IMR-90 (cell line): ENCODE measurements at regions not wholly inside any gene's neighbourhood (a gene's known extent, or its start where the extent isn't known, plus 50 kb on each side); places are given as distances from the start of the nearest gene placed in this dataset.

ENCODE experiments used
- ATAC-seq: fragments of 200-7000 bp; cut with Tn5 transposase; 2 replicates; pipeline ENCODE4 v1.9.1; 2020; ENCODE audit warnings: low read depth, mild to moderate bottlenecking, moderate library complexity
- BruUV-seq: library from RNA; stranded (reverse); fragments of 400-500 nt; replicated peaks from 2 replicates; lab custom pipeline; 2021; lab: Mats Ljungman, UMichigan
- CTCF ChIA-PET: fragments of 300-600 bp; formaldehyde crosslinking; extraction: SDS; loops from one replicate; lab custom pipeline; 2021; ENCODE audit warnings: antibody characterized with exemption; lab: Yijun Ruan, JAX
- POLR2A ChIA-PET: fragments of 300-600 bp; sonication (Branson Sonifier 250); formaldehyde crosslinking; loops from one replicate; lab custom pipeline; 2022; ENCODE audit warnings: antibody characterized with exemption; ENCODE audit not compliant: unreplicated experiment; lab: Charles Lee
- DNase-seq: peaks from one replicate; pipeline ENCODE4 v3.0.0; 2013
- H2AFZ ChIP-seq: replicated peaks from 2 replicates; pipeline ENCODE3; 2013; ENCODE audit warnings: low read length, mild to moderate bottlenecking; ENCODE audit not compliant: poor library complexity
- H2AK5ac ChIP-seq: 2 replicates; pipeline ENCODE4 v1.6.1; 2013; ENCODE audit warnings: low read depth, low read length, inconsistent platforms
- H2AK9ac ChIP-seq: replicated peaks from 2 replicates; pipeline ENCODE3; 2013; ENCODE audit warnings: mild to moderate bottlenecking, low read depth, low read length, moderate library complexity; ENCODE audit not compliant: poor library complexity
- H2BK120ac ChIP-seq: 2 replicates; pipeline ENCODE4 v1.6.1; 2013; ENCODE audit warnings: low read depth, low read length, inconsistent platforms
- H2BK15ac ChIP-seq: 3 replicates; pipeline ENCODE4 v1.6.1; 2013; ENCODE audit warnings: low read depth, low read length, inconsistent platforms
- H2BK20ac ChIP-seq: 2 replicates; pipeline ENCODE4 v1.6.1; 2013; ENCODE audit warnings: low read depth, mild to moderate bottlenecking, inconsistent platforms, low read length, moderate library complexity
- H2BK5ac ChIP-seq: 2 replicates; pipeline ENCODE4 v1.6.1; 2013; ENCODE audit warnings: mild to moderate bottlenecking, low read depth, low read length, inconsistent platforms; ENCODE audit not compliant: poor library complexity, severe bottlenecking
- H3K14ac ChIP-seq: replicated peaks from 2 replicates; pipeline ENCODE4 v1.6.1; 2013; ENCODE audit warnings: low read depth, low read length, inconsistent platforms
- H3K18ac ChIP-seq: 2 replicates; pipeline ENCODE4 v1.6.1; 2013; ENCODE audit warnings: low read depth, low read length, control low read depth
- H3K23ac ChIP-seq: 2 replicates; pipeline ENCODE4 v1.6.1; 2013; ENCODE audit warnings: low read depth, low read length, inconsistent platforms
- H3K27ac ChIP-seq: 2 replicates; pipeline ENCODE4 v1.5.1; 2013; ENCODE audit warnings: mild to moderate bottlenecking, control low read depth, low read length; ENCODE audit not compliant: insufficient read depth
- H3K27me3 ChIP-seq: 2 replicates; pipeline ENCODE4 v1.6.1; 2013; ENCODE audit warnings: low read length; ENCODE audit not compliant: control insufficient read depth, insufficient read depth
- H3K36me3 ChIP-seq: 2 replicates; pipeline ENCODE4 v1.6.1; 2013; ENCODE audit warnings: low read length, mixed read lengths; ENCODE audit not compliant: control insufficient read depth, insufficient read depth
- H3K4ac ChIP-seq: 2 replicates; pipeline ENCODE4 v1.6.1; 2013; ENCODE audit warnings: low read depth, low read length, inconsistent platforms
- H3K4me1 ChIP-seq: 2 replicates; pipeline ENCODE4 v1.6.1; 2013; ENCODE audit warnings: low read length, mixed read lengths; ENCODE audit not compliant: control insufficient read depth, insufficient read depth
- H3K4me2 ChIP-seq: 2 replicates; pipeline ENCODE4 v1.6.1; 2013; ENCODE audit warnings: low read depth, mild to moderate bottlenecking, control low read depth, low read length, moderate library complexity
- H3K4me3 ChIP-seq: 2 replicates; pipeline ENCODE4 v1.5.1; 2013; ENCODE audit warnings: low read depth, mild to moderate bottlenecking, control low read depth, low read length, moderate library complexity; ENCODE audit not compliant: insufficient read depth
- H3K56ac ChIP-seq: 2 replicates; pipeline ENCODE4 v1.6.1; 2013; ENCODE audit warnings: low read length, inconsistent platforms; ENCODE audit not compliant: insufficient read depth; ENCODE audit errors: extremely low read depth
- H3K79me1 ChIP-seq, 2 experiments: 2 replicates each; pipeline ENCODE4 v1.6.1; 2013; ENCODE audit warnings: low read length in 2 of 2, inconsistent platforms in 1 of 2, low read depth in 1 of 2
- H3K9ac ChIP-seq: 2 replicates; pipeline ENCODE4 v1.6.1; 2013; ENCODE audit warnings: low read depth, low read length, control low read depth
- H3K9me1 ChIP-seq: 2 replicates; pipeline ENCODE4 v1.6.1; 2013; ENCODE audit warnings: low read length, inconsistent platforms; ENCODE audit not compliant: insufficient read depth
- H3K9me3 ChIP-seq: 2 replicates; pipeline ENCODE4 v1.6.1; 2013; ENCODE audit warnings: low read length; ENCODE audit not compliant: control insufficient read depth, insufficient read depth
- H4K20me1 ChIP-seq: 2 replicates; pipeline ENCODE4 v1.6.1; 2013; ENCODE audit warnings: low read length, inconsistent platforms; ENCODE audit not compliant: insufficient read depth
- H4K5ac ChIP-seq: 2 replicates; pipeline ENCODE4 v1.6.1; 2013; ENCODE audit warnings: mild to moderate bottlenecking, low read depth, low read length, control low read depth
- H4K8ac ChIP-seq, 2 experiments: 2 replicates each; pipeline ENCODE4 v1.6.1; 2013; ENCODE audit warnings: low read depth in 2 of 2, low read length in 2 of 2, control low read depth in 1 of 2, inconsistent platforms in 1 of 2
- H4K91ac ChIP-seq: 2 replicates; pipeline ENCODE4 v1.6.1; 2013; ENCODE audit warnings: low read depth, low read length, inconsistent platforms; ENCODE audit not compliant: insufficient read depth
- BHLHE40 ChIP-seq: fragments of 150-350 bp; IDR thresholded peaks from 2 replicates; pipeline ENCODE4 v1.6.1; 2016; ENCODE audit warnings: mild to moderate bottlenecking, low read depth, low read length
- CEBPB ChIP-seq: IDR thresholded peaks from 2 replicates; pipeline ENCODE4 v1.6.1; 2012; ENCODE audit warnings: low read depth, low read length, improper control_type of control experiment
- CHD1 ChIP-seq: IDR thresholded peaks from 2 replicates; pipeline ENCODE4 v1.6.1; 2012; ENCODE audit warnings: low read depth, low read length, improper control_type of control experiment
- ELK1 ChIP-seq: fragments of 150-350 bp; IDR thresholded peaks from 2 replicates; pipeline ENCODE4 v1.6.1; 2016; ENCODE audit warnings: low read depth, mild to moderate bottlenecking, low read length, moderate library complexity, borderline replicate concordance
- FOS ChIP-seq: fragments of 150-350 bp; IDR thresholded peaks from 2 replicates; pipeline ENCODE4 v1.6.1; 2016; ENCODE audit warnings: low read depth, low read length
- MAFK ChIP-seq: IDR thresholded peaks from 2 replicates; pipeline ENCODE4 v1.6.1; 2012; ENCODE audit warnings: low read depth, low read length, improper control_type of control experiment
- MAZ ChIP-seq: IDR thresholded peaks from 2 replicates; pipeline ENCODE4 v1.6.1; 2012; ENCODE audit warnings: low read depth, mild to moderate bottlenecking, low read length, improper control_type of control experiment, moderate library complexity, borderline replicate concordance
- MXI1 ChIP-seq: IDR thresholded peaks from 2 replicates; pipeline ENCODE4 v1.6.1; 2012; ENCODE audit warnings: low read depth, mild to moderate bottlenecking, low read length, moderate library complexity, borderline replicate concordance
- NFE2L2 ChIP-seq: fragments of 150-350 bp; IDR thresholded peaks from 2 replicates; pipeline ENCODE4 v1.6.1; 2016; ENCODE audit warnings: low read depth, mild to moderate bottlenecking, low read length
- POLR2A ChIP-seq: IDR thresholded peaks from 2 replicates; pipeline ENCODE4 v1.6.1; 2012; ENCODE audit warnings: mild to moderate bottlenecking, low read depth, low read length
- RAD21 ChIP-seq: IDR thresholded peaks from 2 replicates; pipeline ENCODE4 v1.6.1; 2012; ENCODE audit warnings: low read length, improper control_type of control experiment
- RCOR1 ChIP-seq: IDR thresholded peaks from 2 replicates; pipeline ENCODE4 v1.6.1; 2012; ENCODE audit warnings: mild to moderate bottlenecking, low read length, improper control_type of control experiment; ENCODE audit not compliant: insufficient replicate concordance
- RFX5 ChIP-seq: IDR thresholded peaks from 2 replicates; pipeline ENCODE4 v1.8.0; 2012; ENCODE audit warnings: low read depth, mild to moderate bottlenecking, low read length, moderate library complexity
- SMC3 ChIP-seq: fragments of 150-350 bp; IDR thresholded peaks from 2 replicates; pipeline ENCODE4 v1.6.1; 2016; ENCODE audit warnings: low read depth, mild to moderate bottlenecking, antibody characterized with exemption, low read length, moderate library complexity
- USF2 ChIP-seq: fragments of 150-350 bp; IDR thresholded peaks from 2 replicates; pipeline ENCODE4 v1.6.1; 2017; ENCODE audit warnings: mild to moderate bottlenecking, antibody characterized with exemption, low read length, low read depth
- WGBS, 2 experiments: methylation state at CpG; one replicate each; pipeline versions ENCODE4 v1.1.5 to v1.1.7; 2013; ENCODE audit warnings: missing lambda C conversion rate in 2 of 2; ENCODE audit not compliant: insufficient read length in 1 of 2; ENCODE audit errors: extremely low coverage in 2 of 2; 5-methylcytosine and 5-hydroxymethylcytosine counted together
- dilution Hi-C: fragments of 300-500 bp; cut with HindIII; formaldehyde crosslinking; loops from one replicate; pipeline ENCODE4 v1.14.3; 2018; ENCODE audit warnings: low sequenced_read_pairs; ENCODE audit not compliant: unreplicated experiment
- in situ Hi-C: fragments of 300-500 bp; cut with MboI; formaldehyde crosslinking; loops from 3 replicates; pipeline ENCODE4 v1.14.3; 2019; ENCODE audit warnings: low sequenced_read_pairs, inconsistent platforms, mixed read lengths
- intact Hi-C: fragments of 100-400 bp; cut with micrococcal nuclease; formaldehyde crosslinking; loops from 2 replicates; pipeline ENCODE4 v1.10.0; 2022
- TF ChIP-seq, protein P1 (sequence below): conservative IDR thresholded peaks from 2 replicates; pipeline ENCODE4 v1.5.1; 2012; ENCODE audit warnings: mild to moderate bottlenecking, low read depth, low read length, improper control_type of control experiment

GRCh38 chr6:140789466-140789865 lies 1343.3 kb upstream of the GJE1 start:
- no peak overlapping the region for H3K18ac ChIP-seq
- no peaks in the 10 kb centered on the region for H3K27me3 ChIP-seq
- no peak overlapping the region for H3K14ac ChIP-seq
- H2BK20ac ChIP-seq = no peak overlapping the region
- no peak overlapping the region for H2BK15ac ChIP-seq
- no TSS peak for BruUV-seq
- no peak overlapping the region for H2BK120ac ChIP-seq
- no peak overlapping the region for H2AK5ac ChIP-seq
- H3K79me1 ChIP-seq = no peaks in the 10 kb centered on the region
- no peak overlapping the region for H2BK5ac ChIP-seq
- H3K9me3 ChIP-seq = no peaks in the 10 kb centered on the region
- TF ChIP-seq MAZ (no peak), FOS (no peak), BHLHE40 (no peak), NFE2L2 (no peak), USF2 (no peak), RCOR1 (no peak), POLR2A (no peak), CHD1 (no peak), MAFK (no peak), RAD21 (no peak), CEBPB (no peak), RFX5 (no peak), ELK1 (no peak), SMC3 (no peak), MXI1 (no peak)
- TF ChIP-seq, protein P1, sequence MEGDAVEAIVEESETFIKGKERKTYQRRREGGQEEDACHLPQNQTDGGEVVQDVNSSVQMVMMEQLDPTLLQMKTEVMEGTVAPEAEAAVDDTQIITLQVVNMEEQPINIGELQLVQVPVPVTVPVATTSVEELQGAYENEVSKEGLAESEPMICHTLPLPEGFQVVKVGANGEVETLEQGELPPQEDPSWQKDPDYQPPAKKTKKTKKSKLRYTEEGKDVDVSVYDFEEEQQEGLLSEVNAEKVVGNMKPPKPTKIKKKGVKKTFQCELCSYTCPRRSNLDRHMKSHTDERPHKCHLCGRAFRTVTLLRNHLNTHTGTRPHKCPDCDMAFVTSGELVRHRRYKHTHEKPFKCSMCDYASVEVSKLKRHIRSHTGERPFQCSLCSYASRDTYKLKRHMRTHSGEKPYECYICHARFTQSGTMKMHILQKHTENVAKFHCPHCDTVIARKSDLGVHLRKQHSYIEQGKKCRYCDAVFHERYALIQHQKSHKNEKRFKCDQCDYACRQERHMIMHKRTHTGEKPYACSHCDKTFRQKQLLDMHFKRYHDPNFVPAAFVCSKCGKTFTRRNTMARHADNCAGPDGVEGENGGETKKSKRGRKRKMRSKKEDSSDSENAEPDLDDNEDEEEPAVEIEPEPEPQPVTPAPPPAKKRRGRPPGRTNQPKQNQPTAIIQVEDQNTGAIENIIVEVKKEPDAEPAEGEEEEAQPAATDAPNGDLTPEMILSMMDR = no peak
- no peak overlapping the region for H2AK9ac ChIP-seq
- no peaks in the 10 kb centered on the region for H4K20me1 ChIP-seq
- dilution Hi-C loops (no loop called here), in situ Hi-C loops (no loop called here), intact Hi-C loops (no loop called here)
- no peaks in the 10 kb centered on the region for H3K9me1 ChIP-seq
- ChIA-PET POLR2A (no interaction called here), CTCF (no interaction called here)
- no peak overlapping the region for H2AFZ ChIP-seq
- H4K8ac ChIP-seq = no peak overlapping the region
- WGBS, 2 experiments = no CpG with 5 or more reads among the region's 1 CpG
- H3K4me3 ChIP-seq = no peak overlapping the region
- H3K4me2 ChIP-seq = no peak overlapping the region
- no peak overlapping the region for H3K23ac ChIP-seq
- H3K9ac ChIP-seq = no peak overlapping the region
- no peaks in the 10 kb centered on the region for H3K36me3 ChIP-seq
- DNase-seq (no peak), ATAC-seq (no peak)
- no peak overlapping the region for H3K56ac ChIP-seq
- no peak overlapping the region for H4K5ac ChIP-seq
- no peak overlapping the region for H3K27ac ChIP-seq
- no peaks in the 10 kb centered on the region for H3K4me1 ChIP-seq
- H4K91ac ChIP-seq = no peak overlapping the region
- no peak overlapping the region for H3K4ac ChIP-seq
